GM23338 (cell line): ENCODE measurements at regions not wholly inside any gene's neighbourhood (a gene's known extent, or its start where the extent isn't known, plus 50 kb on each side); places are given as distances from the start of the nearest gene placed in this dataset.

Experiments
- ATAC-seq: fragments of 200-7000 bp; cut with Tn5 transposase; 3 replicates; pipeline ENCODE4 v1.9.1; 2020
- DNase-seq: peaks from one replicate; pipeline ENCODE4 v3.0.0-alpha.2; 2015; ENCODE audit warnings: low spot score
- H2AFZ ChIP-seq: fragments of 200-600 bp; sonication (generic); 2 replicates; pipeline ENCODE4 v1.8.0; 2016; ENCODE audit warnings: antibody characterized with exemption, mild to moderate bottlenecking, moderate library complexity
- H3F3A ChIP-seq: fragments of 200-600 bp; sonication (generic); replicated peaks from 2 replicates; pipeline ENCODE4 v1.8.0; 2017; ENCODE audit warnings: antibody characterized with exemption, mixed run types, low read depth
- H3K27ac ChIP-seq: fragments of 200-600 bp; sonication (generic); 2 replicates; pipeline ENCODE4 v1.6.1; 2016; ENCODE audit warnings: low read depth
- H3K27me3 ChIP-seq: fragments of 200-600 bp; sonication (generic); 2 replicates; pipeline ENCODE4 v1.8.0; 2016; ENCODE audit warnings: mild to moderate bottlenecking, mixed run types, moderate library complexity; ENCODE audit not compliant: insufficient read depth
- H3K36me3 ChIP-seq: fragments of 200-600 bp; sonication (generic); 2 replicates; pipeline ENCODE4 v1.8.0; 2016; ENCODE audit warnings: mild to moderate bottlenecking; ENCODE audit not compliant: insufficient read depth
- H3K4me1 ChIP-seq: fragments of 200-600 bp; sonication (generic); 2 replicates; pipeline ENCODE4 v1.8.0; 2016; ENCODE audit warnings: mild to moderate bottlenecking, moderate library complexity; ENCODE audit not compliant: insufficient read depth
- H3K4me2 ChIP-seq: fragments of 200-600 bp; sonication (generic); 2 replicates; pipeline ENCODE4 v1.7.1; 2017; ENCODE audit warnings: mixed run types
- H3K4me3 ChIP-seq: fragments of 200-600 bp; sonication (generic); 2 replicates; pipeline ENCODE4 v1.6.1; 2016; ENCODE audit warnings: mixed run types
- H3K79me2 ChIP-seq: fragments of 200-600 bp; sonication (generic); replicated peaks from 2 replicates; pipeline ENCODE4 v1.8.0; 2017; ENCODE audit warnings: mild to moderate bottlenecking; ENCODE audit not compliant: insufficient read depth
- H3K9me2 ChIP-seq: fragments of 200-600 bp; sonication (generic); 2 replicates; pipeline ENCODE4 v1.8.0; 2017; ENCODE audit not compliant: insufficient read depth
- H4K20me1 ChIP-seq: fragments of 200-600 bp; sonication (generic); replicated peaks from 2 replicates; pipeline ENCODE4 v1.8.0; 2017; ENCODE audit warnings: mild to moderate bottlenecking; ENCODE audit not compliant: insufficient read depth
- H3K27ac Mint-ChIP-seq: 2 replicates; pipeline ENCODE4 v1.8.0; 2020; ENCODE audit warnings: inconsistent platforms, mild to moderate bottlenecking, moderate library complexity, mixed read lengths
- H3K27me3 Mint-ChIP-seq: 3 replicates; pipeline ENCODE4 v1.8.0; 2022; ENCODE audit warnings: low read depth, mild to moderate bottlenecking, moderate library complexity, mixed read lengths, inconsistent platforms; ENCODE audit not compliant: insufficient read depth, poor library complexity
- H3K36me3 Mint-ChIP-seq: 3 replicates; pipeline ENCODE4 v1.8.0; 2021; ENCODE audit warnings: low read depth, mild to moderate bottlenecking, inconsistent platforms, moderate library complexity, mixed read lengths
- H3K4me1 Mint-ChIP-seq: 3 replicates; pipeline ENCODE4 v1.8.0; 2020; ENCODE audit warnings: mild to moderate bottlenecking, inconsistent platforms, mixed read lengths
- H3K4me3 Mint-ChIP-seq: 3 replicates; pipeline ENCODE4 v1.8.0; 2021; ENCODE audit warnings: moderate library complexity, mild to moderate bottlenecking, inconsistent platforms, mixed read lengths
- H3K9me3 Mint-ChIP-seq: 3 replicates; pipeline ENCODE4 v1.8.0; 2020; ENCODE audit warnings: moderate library complexity, mild to moderate bottlenecking, inconsistent platforms, mixed read lengths
- CREB1 ChIP-seq: fragments of 250-450 bp; sonication (Bioruptor Pico); IDR thresholded peaks from 2 replicates; pipeline ENCODE4 v1.5.0; 2020; ENCODE audit warnings: low read depth, mild to moderate bottlenecking, moderate library complexity
- EZH2 ChIP-seq: fragments of 200-600 bp; sonication (generic); IDR thresholded peaks from one replicate; pipeline ENCODE4 v1.8.0; 2017; ENCODE audit warnings: antibody characterized with exemption, mild to moderate bottlenecking, low read depth; ENCODE audit not compliant: unreplicated experiment
- JUNB ChIP-seq: IDR thresholded peaks from one replicate; pipeline ENCODE4 v1.6.1; 2016; ENCODE audit warnings: antibody characterized with exemption; ENCODE audit not compliant: unreplicated experiment
- NANOG ChIP-seq: IDR thresholded peaks from 2 replicates; pipeline ENCODE4 v1.6.1; 2016; ENCODE audit warnings: antibody characterized with exemption, borderline replicate concordance
- POLR2AphosphoS5 ChIP-seq: IDR thresholded peaks from 2 replicates; pipeline ENCODE4 v1.6.1; 2016; ENCODE audit warnings: antibody characterized with exemption, low read depth
- STAT1 ChIP-seq: IDR thresholded peaks from one replicate; pipeline ENCODE4 v1.6.1; 2016; ENCODE audit warnings: antibody characterized with exemption; ENCODE audit not compliant: unreplicated experiment
- ZNF114 ChIP-seq: fragments of 250-450 bp; sonication (Bioruptor Pico); IDR thresholded peaks from 2 replicates; pipeline ENCODE4 v1.5.0; 2020; ENCODE audit warnings: mild to moderate bottlenecking, moderate library complexity
- ZNF331 ChIP-seq: fragments of 250-450 bp; sonication (Bioruptor Pico); IDR thresholded peaks from 2 replicates; pipeline ENCODE4 v1.5.0; 2020; ENCODE audit warnings: low read depth, mild to moderate bottlenecking, moderate library complexity
- TF ChIP-seq, protein P1 (sequence below): fragments of 250-450 bp; sonication (Bioruptor Pico); IDR thresholded peaks from 2 replicates; pipeline ENCODE4 v1.5.0; 2020; ENCODE audit warnings: mild to moderate bottlenecking, moderate library complexity

DNA sequence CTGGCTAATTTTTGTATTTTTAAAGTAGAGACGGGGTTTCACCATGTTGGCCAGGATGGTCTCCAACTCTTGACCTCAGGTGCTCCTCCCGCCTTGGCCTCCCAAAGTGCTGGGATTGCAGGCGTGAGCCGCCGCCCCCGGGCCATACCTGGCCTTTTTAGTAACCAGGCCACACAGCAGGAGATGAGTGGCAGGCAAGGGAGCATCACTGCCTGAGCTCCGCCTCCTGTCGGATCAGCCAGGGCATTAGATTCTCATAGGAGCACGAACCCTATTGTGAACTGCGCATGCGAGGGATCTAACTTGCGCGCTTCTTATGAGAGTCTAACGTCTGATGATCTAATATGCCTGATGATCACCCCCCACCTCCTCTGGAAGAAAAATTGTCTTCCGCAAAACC, 308.7 kb upstream of the PRMT6 start (continued):
- TF ChIP-seq, protein P1, sequence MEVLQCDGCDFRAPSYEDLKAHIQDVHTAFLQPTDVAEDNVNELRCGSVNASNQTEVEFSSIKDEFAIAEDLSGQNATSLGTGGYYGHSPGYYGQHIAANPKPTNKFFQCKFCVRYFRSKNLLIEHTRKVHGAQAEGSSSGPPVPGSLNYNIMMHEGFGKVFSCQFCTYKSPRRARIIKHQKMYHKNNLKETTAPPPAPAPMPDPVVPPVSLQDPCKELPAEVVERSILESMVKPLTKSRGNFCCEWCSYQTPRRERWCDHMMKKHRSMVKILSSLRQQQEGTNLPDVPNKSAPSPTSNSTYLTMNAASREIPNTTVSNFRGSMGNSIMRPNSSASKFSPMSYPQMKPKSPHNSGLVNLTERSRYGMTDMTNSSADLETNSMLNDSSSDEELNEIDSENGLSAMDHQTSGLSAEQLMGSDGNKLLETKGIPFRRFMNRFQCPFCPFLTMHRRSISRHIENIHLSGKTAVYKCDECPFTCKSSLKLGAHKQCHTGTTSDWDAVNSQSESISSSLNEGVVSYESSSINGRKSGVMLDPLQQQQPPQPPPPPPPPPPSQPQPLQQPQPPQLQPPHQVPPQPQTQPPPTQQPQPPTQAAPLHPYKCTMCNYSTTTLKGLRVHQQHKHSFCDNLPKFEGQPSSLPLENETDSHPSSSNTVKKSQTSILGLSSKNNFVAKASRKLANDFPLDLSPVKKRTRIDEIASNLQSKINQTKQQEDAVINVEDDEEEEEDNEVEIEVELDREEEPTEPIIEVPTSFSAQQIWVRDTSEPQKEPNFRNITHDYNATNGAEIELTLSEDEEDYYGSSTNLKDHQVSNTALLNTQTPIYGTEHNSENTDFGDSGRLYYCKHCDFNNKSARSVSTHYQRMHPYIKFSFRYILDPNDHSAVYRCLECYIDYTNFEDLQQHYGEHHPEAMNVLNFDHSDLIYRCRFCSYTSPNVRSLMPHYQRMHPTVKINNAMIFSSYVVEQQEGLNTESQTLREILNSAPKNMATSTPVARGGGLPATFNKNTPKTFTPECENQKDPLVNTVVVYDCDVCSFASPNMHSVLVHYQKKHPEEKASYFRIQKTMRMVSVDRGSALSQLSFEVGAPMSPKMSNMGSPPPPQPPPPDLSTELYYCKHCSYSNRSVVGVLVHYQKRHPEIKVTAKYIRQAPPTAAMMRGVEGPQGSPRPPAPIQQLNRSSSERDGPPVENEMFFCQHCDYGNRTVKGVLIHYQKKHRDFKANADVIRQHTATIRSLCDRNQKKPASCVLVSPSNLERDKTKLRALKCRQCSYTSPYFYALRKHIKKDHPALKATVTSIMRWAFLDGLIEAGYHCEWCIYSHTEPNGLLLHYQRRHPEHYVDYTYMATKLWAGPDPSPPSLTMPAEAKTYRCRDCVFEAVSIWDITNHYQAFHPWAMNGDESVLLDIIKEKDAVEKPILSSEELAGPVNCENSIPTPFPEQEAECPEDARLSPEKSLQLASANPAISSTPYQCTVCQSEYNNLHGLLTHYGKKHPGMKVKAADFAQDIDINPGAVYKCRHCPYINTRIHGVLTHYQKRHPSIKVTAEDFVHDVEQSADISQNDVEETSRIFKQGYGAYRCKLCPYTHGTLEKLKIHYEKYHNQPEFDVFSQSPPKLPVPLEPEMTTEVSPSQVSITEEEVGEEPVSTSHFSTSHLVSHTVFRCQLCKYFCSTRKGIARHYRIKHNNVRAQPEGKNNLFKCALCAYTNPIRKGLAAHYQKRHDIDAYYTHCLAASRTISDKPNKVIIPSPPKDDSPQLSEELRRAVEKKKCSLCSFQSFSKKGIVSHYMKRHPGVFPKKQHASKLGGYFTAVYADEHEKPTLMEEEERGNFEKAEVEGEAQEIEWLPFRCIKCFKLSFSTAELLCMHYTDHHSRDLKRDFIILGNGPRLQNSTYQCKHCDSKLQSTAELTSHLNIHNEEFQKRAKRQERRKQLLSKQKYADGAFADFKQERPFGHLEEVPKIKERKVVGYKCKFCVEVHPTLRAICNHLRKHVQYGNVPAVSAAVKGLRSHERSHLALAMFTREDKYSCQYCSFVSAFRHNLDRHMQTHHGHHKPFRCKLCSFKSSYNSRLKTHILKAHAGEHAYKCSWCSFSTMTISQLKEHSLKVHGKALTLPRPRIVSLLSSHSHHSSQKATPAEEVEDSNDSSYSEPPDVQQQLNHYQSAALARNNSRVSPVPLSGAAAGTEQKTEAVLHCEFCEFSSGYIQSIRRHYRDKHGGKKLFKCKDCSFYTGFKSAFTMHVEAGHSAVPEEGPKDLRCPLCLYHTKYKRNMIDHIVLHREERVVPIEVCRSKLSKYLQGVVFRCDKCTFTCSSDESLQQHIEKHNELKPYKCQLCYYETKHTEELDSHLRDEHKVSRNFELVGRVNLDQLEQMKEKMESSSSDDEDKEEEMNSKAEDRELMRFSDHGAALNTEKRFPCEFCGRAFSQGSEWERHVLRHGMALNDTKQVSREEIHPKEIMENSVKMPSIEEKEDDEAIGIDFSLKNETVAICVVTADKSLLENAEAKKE (CRISPR knock-in tag): no peak
- TF ChIP-seq POLR2AphosphoS5: no peak
- no peak for TF ChIP-seq JUNB
- no peak for TF ChIP-seq ZNF331 (CRISPR knock-in tag)
- no peak for TF ChIP-seq EZH2
- TF ChIP-seq NANOG: no peak
- TF ChIP-seq CREB1 (CRISPR knock-in tag): no peak
- no peak for TF ChIP-seq ZNF114 (CRISPR knock-in tag)

DNA sequence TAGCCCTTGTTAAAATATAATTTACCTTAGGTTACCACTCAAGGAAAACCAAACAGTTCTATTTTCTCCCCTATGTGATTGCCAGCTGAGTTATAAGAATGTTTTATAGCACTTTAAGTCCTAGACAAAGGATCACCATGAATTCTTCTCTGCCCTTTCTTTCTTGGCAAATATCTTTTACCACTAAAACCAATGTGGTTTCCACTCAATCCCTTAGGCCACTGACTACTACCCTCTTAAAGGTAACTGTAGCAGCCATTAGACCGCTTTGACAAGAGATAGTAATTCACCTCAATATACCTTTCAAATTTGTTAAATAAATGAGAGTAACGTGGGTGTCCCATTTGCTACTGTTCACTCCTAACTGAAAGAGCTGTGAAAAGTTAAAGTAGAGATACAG, 307.9 kb upstream of the PRMT6 start:
- Mint-ChIP-seq H3K9me3 (no peaks in the 10 kb centered on the region), H3K4me3 (no peak overlapping the region), H3K27me3 (no peaks in the 10 kb centered on the region), H3K36me3 (no peaks in the 10 kb centered on the region), H3K27ac (no peak overlapping the region), H3K4me1 (peaks cover 56% of the 10 kb centered on the region)
- ATAC-seq: no peak
- H3K36me3 ChIP-seq: no peaks in the 10 kb centered on the region
- H3K4me2 ChIP-seq: no peak overlapping the region
- H3K4me3 ChIP-seq: no peak overlapping the region
- H2AFZ ChIP-seq: no peak overlapping the region
- no peaks in the 10 kb centered on the region for H3K27me3 ChIP-seq
- no peaks in the 10 kb centered on the region for H4K20me1 ChIP-seq
- no peaks in the 10 kb centered on the region for H3K79me2 ChIP-seq
- H3K27ac ChIP-seq: no peak overlapping the region
- no peaks in the 10 kb centered on the region for H3F3A ChIP-seq
- peaks cover 33% of the 10 kb centered on the region for H3K4me1 ChIP-seq
- DNase-seq: no peak
- no peaks in the 10 kb centered on the region for H3K9me2 ChIP-seq
- TF ChIP-seq, protein P1 (CRISPR knock-in tag): no peak
- TF ChIP-seq STAT1: no peak
- TF ChIP-seq JUNB: no peak
- no peak for TF ChIP-seq CREB1 (CRISPR knock-in tag)
- TF ChIP-seq ZNF331 (CRISPR knock-in tag): no peak
